GM19455 (cell line): ENCODE measurements at regions not wholly inside any gene's neighbourhood (a gene's known extent, or its start where the extent isn't known, plus 50 kb on each side); places are given as distances from the start of the nearest gene placed in this dataset.

Experiments
- ATAC-seq: cut with Tn5 transposase; IDR thresholded peaks from one replicate; pipeline ENCODE4 v1.9.1; 2021; ENCODE audit not compliant: unreplicated experiment

DNA sequence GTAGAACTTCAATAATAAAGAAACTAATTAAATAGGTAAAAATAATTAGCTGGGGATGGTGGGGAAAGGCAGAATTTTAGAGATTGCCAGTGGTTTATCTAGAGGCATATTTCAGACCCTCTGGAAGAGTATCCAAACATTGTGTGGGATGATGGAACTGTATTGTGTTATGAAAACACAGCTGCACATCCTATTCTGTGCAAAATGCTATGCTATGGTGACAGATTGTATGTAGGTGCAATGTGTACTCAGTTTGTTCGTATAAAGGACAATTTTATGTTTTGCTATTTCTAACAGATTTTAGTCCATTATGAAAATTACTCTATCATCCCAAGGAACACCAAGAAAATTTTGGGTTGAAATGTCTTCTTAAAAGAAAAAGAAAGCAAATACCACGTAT lies 1054.7 kb downstream of the PDHA2 start:
- no peak for ATAC-seq

DNA sequence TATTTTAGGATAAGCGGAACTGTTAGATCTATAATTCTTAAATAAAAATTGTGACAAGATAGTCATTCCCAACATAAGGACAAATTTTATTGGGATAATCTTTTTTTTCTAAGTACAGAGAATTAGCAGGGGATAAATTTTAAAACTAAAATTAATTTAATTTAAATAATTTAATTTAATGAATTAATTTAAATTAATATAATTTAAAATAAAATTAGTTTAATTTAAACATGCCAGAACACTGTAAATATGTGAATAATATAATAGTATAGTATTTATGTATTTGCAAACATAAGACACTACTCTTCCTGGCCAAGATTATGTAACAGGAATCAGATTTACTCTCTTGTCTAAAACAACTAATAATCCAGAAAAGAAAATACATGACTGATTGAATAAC lies 1055.9 kb downstream of the PDHA2 start:
- no peak for ATAC-seq

GRCh38 chr4:96912716-96913115 lies 1072.8 kb downstream of the PDHA2 start:
- ATAC-seq = no peak

GRCh38 chr4:96913441-96914080 lies 1073.7 kb downstream of the PDHA2 start:
- ATAC-seq = no peak

GRCh38 chr4:96916711-96917110 lies 1076.8 kb downstream of the PDHA2 start:
- no peak for ATAC-seq

GRCh38 chr4:96936886-96937285 lies 1097.0 kb downstream of the PDHA2 start:
- no peak for ATAC-seq

- no peak for ATAC-seq
Measured at GRCh38 chr4:96946552-96946951, 1106.7 kb downstream of the PDHA2 start.

GRCh38 chr4:96952610-96953009 lies 1112.7 kb downstream of the PDHA2 start:
- ATAC-seq = no peak

- no peak for ATAC-seq
Measured at GRCh38 chr4:96955226-96955625, 1115.3 kb downstream of the PDHA2 start.

- no peak for ATAC-seq
Measured at GRCh38 chr4:96955691-96956090, 1115.8 kb downstream of the PDHA2 start.

GRCh38 chr4:96969455-96969854 lies 1129.6 kb downstream of the PDHA2 start:
- ATAC-seq = no peak

DNA sequence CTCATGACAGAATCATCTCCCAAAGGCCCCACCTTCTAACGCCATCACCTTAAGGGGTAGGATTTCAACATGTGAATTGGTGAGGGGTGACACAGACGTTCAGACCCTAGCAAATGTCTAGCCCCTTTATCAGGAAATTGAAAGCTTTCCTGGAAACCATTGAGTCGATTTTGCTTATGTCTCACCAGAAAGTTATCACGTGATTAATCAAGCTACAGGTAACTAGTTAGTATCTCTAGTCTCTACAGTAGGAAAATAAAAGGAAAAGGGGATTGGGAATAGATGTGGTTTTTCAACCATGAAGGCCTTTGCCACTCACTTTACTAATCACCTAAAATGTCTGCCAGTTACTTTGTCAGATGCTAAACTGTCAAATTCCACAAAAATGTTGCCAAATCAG lies 1133.0 kb downstream of the PDHA2 start:
- ATAC-seq = no peak

GRCh38 chr4:96974295-96974694 lies 1134.4 kb downstream of the PDHA2 start:
- ATAC-seq = no peak

GRCh38 chr4:96983830-96984229 lies 1143.9 kb downstream of the PDHA2 start:
- ATAC-seq = no peak

GRCh38 chr4:96986816-96987215 lies 1146.9 kb downstream of the PDHA2 start:
- no peak for ATAC-seq

GRCh38 chr4:96991083-96991482 lies 1151.2 kb downstream of the PDHA2 start:
- ATAC-seq = no peak

GRCh38 chr4:96992443-96992842 lies 1150.8 kb downstream of the STPG2 start:
- no peak for ATAC-seq

- ATAC-seq = no peak
Measured at GRCh38 chr4:96993560-96993959, 1149.7 kb downstream of the STPG2 start.

DNA sequence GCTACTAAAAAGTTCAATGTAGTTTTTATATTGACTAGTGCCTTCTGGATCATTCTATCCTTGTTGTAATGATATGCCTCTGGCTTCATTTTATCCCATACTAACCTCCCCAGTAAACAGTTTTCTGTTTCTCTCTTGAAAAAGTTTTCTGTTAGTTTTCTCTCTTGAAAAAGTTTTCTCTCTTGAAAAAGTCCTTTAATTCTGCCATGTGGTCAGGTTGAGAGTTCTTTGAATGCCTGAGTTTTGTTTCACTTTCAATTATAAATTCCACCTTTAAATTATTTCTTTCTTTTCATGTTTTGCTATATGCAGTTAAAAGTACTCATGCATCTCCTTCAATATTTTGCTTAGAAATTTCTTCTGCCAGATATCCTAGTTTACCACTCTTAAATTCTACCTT lies 1139.6 kb downstream of the STPG2 start:
- ATAC-seq = no peak

DNA sequence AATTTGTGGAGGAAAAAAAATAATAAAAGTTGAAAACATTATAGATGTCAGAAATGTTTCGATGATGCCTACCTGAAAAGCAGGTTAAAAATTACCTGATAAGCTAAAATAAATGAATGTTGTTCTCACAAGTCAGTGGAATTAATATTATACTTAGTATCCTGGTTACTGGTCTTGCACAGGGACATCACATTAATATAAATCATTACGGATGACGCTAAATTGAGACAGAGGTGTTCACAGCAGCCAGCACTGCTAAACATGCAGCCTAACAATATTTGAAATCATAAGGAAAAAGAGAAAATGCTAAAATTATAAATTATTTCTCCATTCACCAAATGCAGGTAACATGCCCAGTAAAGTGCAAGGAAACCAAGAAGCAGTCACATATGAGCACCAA lies 1130.0 kb downstream of the STPG2 start:
- no peak for ATAC-seq

- no peak for ATAC-seq
Measured at GRCh38 chr4:97013711-97014110, 1129.6 kb downstream of the STPG2 start.

- ATAC-seq = no peak
Measured at GRCh38 chr4:97015301-97015700, 1128.0 kb downstream of the STPG2 start.

DNA sequence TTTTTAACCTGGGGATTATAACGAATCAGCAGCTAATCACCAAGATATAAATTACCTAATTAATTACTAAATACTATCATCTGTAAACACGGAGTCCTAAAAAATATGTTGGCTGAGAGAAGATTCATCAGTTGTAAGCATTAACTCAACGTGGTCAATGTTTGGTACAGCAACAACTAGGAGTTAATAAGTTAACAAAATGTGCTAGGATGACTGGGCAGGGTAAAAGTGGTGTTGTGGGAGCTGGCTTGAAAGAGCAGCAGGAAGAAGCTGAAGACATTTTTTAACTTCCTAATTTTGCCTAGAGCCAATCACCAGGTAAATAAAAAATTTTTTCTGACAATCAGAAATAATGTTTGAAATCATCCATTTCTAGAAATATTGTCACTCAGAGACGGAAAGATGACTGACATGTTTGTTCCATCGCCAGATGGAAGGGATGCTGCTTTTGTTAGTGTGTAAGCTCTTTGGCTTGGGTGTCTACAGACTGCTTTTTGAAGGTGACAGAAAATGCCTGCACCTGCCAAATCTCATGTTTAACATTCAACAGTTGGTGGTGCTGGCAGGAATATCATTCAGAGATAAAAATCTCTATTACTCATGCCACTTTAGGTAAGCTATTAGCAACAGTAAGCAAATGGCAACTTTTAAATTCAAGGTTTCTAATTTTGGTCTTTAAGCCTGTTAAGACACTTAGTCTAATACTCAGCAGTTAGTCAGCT lies 1126.9 kb downstream of the STPG2 start:
- ATAC-seq = no peak
